A549 (cell line): ENCODE measurements at regions not wholly inside any gene's neighbourhood (a gene's known extent, or its start where the extent isn't known, plus 50 kb on each side); places are given as distances from the start of the nearest gene placed in this dataset.

Experiments
- CEBPB ChIP-seq, 2 experiments: fragments of >200 bp in 1 of 2; sonication (Bioruptor Twin) in 1 of 2; formaldehyde crosslinking in 1 of 2; IDR thresholded peaks; 2 replicates each; pipeline ENCODE4 v1.6.1; 2012 to 2016
- CTCF ChIP-seq: fragments of >200 bp; sonication (Bioruptor Twin); formaldehyde crosslinking; IDR thresholded peaks from 3 replicates; pipeline ENCODE4 v1.5.1; 2016
- EP300 ChIP-seq, 2 experiments: fragments of >200 bp; sonication (Bioruptor Twin); formaldehyde crosslinking; IDR thresholded peaks; 2 replicates in 1 of 2; 3 replicates in 1 of 2; pipeline ENCODE4 v1.6.1; 2016 to 2017
- JUN ChIP-seq, 2 experiments: fragments of >200 bp; sonication (Bioruptor Twin); formaldehyde crosslinking; IDR thresholded peaks; 2 replicates in 1 of 2; 3 replicates in 1 of 2; pipeline ENCODE4 v1.6.1; 2016 to 2017
- KDM1A ChIP-seq: fragments of 200-600 bp; sonication (generic); IDR thresholded peaks from 2 replicates; pipeline ENCODE4 v1.6.1; 2016; ENCODE audit warnings: low read depth, mild to moderate bottlenecking
- NPAS2 ChIP-seq: fragments of 250-450 bp; sonication (Bioruptor Pico); IDR thresholded peaks from 2 replicates; pipeline ENCODE4 v1.8.0; 2022; ENCODE audit warnings: mild to moderate bottlenecking, moderate library complexity, borderline replicate concordance
- REST ChIP-seq: fragments of 200-600 bp; sonication (generic); IDR thresholded peaks from 2 replicates; pipeline ENCODE4 v1.6.1; 2016; ENCODE audit warnings: antibody characterized with exemption, mild to moderate bottlenecking, moderate library complexity
- ZFP36 ChIP-seq: fragments of 450-650 bp; IDR thresholded peaks from 2 replicates; pipeline ENCODE4 v1.6.1; 2014; ENCODE audit warnings: borderline replicate concordance; ENCODE audit not compliant: partially characterized antibody
- TF ChIP-seq, protein P1 (sequence below): IDR thresholded peaks from 2 replicates; pipeline ENCODE4 v1.6.1; 2012
- TF ChIP-seq, protein P2 (sequence below): fragments of 250-450 bp; sonication (Bioruptor Pico); IDR thresholded peaks from 2 replicates; pipeline ENCODE4 v1.5.0; 2021; ENCODE audit warnings: mild to moderate bottlenecking, moderate library complexity, borderline replicate concordance

- TF ChIP-seq KDM1A (no peak), CTCF (no peak), CEBPB (IDR thresholded peaks at IDR 0.05) (no peak), EP300 (IDR thresholded peaks at IDR 0.05) (no peak), REST (no peak), JUN (IDR thresholded peaks at IDR 0.05) (no peak), NPAS2 (CRISPR knock-in tag) (no peak), ZFP36 (no peak)
- TF ChIP-seq, protein P1, sequence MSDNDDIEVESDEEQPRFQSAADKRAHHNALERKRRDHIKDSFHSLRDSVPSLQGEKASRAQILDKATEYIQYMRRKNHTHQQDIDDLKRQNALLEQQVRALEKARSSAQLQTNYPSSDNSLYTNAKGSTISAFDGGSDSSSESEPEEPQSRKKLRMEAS, result no peak
- TF ChIP-seq, protein P2, sequence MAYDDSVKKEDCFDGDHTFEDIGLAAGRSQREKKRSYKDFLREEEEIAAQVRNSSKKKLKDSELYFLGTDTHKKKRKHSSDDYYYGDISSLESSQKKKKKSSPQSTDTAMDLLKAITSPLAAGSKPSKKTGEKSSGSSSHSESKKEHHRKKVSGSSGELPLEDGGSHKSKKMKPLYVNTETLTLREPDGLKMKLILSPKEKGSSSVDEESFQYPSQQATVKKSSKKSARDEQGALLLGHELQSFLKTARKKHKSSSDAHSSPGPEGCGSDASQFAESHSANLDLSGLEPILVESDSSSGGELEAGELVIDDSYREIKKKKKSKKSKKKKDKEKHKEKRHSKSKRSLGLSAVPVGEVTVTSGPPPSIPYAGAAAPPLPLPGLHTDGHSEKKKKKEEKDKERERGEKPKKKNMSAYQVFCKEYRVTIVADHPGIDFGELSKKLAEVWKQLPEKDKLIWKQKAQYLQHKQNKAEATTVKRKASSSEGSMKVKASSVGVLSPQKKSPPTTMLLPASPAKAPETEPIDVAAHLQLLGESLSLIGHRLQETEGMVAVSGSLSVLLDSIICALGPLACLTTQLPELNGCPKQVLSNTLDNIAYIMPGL, result no peak
These were observed 79.7 kb upstream of the RASGRF1 start for GRCh38 chr15:79170256-79170664.
